ENCODE measurements at regions not wholly inside any gene's neighbourhood (a gene's known extent, or its start where the extent isn't known, plus 50 kb on each side); places are given as distances from the start of the nearest gene placed in this dataset.

DNA sequence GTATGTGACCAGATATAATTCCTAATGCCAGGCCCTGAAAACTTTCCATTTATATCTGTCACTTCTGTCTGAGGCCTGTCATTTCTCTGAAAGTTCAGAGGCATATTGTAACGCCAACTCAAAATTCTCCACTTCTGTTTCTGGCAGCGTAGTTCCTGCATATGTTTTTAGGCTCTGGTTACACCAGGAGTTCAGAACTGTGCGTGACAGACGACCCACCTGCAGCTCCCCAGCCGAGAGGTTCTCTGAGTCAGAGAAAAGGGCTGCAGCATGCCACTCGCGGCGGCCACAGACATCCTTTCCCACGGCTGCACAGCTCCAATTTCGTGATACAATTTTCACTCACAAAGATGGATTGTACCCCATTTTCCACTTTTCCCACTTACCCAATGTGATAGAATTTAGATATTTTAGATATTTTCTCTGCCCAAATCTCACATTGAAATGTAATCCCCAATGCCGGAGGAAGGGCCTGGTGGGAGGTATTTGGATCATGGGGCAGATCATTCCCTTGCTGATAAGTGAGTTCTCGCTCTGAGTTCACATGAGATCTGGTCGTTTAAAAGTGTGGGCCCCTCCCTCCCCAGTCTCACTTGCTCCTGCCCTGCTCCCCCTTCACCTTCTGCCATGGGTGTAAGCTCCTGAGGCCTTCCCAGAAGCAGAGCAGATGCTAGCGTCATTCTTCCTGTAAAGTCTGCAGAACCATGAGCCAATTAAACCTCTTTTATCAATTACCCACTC, 308.1 kb downstream of the LIG4 start:
- H3K9me3 ChIP-seq (ENCODE audit: low read length), result no peaks in the 10 kb centered on the region
- no peaks in the 10 kb centered on the region for H3F3A ChIP-seq (ENCODE audit: insufficient read depth, low read length, poor library complexity, severe bottlenecking)
- no peak overlapping the region for H3K9ac ChIP-seq (ENCODE audit: low read length)
- no peak overlapping the region for H3K4me2 ChIP-seq (ENCODE audit: low read length)
- H3K79me2 ChIP-seq (replicated peaks; ENCODE audit: insufficient read depth, low read length), result no peaks in the 10 kb centered on the region
- TF ChIP-seq, protein P1, sequence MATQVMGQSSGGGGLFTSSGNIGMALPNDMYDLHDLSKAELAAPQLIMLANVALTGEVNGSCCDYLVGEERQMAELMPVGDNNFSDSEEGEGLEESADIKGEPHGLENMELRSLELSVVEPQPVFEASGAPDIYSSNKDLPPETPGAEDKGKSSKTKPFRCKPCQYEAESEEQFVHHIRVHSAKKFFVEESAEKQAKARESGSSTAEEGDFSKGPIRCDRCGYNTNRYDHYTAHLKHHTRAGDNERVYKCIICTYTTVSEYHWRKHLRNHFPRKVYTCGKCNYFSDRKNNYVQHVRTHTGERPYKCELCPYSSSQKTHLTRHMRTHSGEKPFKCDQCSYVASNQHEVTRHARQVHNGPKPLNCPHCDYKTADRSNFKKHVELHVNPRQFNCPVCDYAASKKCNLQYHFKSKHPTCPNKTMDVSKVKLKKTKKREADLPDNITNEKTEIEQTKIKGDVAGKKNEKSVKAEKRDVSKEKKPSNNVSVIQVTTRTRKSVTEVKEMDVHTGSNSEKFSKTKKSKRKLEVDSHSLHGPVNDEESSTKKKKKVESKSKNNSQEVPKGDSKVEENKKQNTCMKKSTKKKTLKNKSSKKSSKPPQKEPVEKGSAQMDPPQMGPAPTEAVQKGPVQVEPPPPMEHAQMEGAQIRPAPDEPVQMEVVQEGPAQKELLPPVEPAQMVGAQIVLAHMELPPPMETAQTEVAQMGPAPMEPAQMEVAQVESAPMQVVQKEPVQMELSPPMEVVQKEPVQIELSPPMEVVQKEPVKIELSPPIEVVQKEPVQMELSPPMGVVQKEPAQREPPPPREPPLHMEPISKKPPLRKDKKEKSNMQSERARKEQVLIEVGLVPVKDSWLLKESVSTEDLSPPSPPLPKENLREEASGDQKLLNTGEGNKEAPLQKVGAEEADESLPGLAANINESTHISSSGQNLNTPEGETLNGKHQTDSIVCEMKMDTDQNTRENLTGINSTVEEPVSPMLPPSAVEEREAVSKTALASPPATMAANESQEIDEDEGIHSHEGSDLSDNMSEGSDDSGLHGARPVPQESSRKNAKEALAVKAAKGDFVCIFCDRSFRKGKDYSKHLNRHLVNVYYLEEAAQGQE (IDR thresholded peaks at IDR 0.05; ENCODE audit: borderline replicate concordance), result no peak
- TF ChIP-seq MXI1 (conservative IDR thresholded peaks at IDR 0.05; ENCODE audit: poor library complexity, severe bottlenecking) (no peak), CTCF (IDR thresholded peaks at IDR 0.05; ENCODE audit: poor library complexity, severe bottlenecking) (no peak), RAD21 (conservative IDR thresholded peaks at IDR 0.05) (no peak), SMC3 (conservative IDR thresholded peaks at IDR 0.05; ENCODE audit: poor library complexity) (no peak), POLR2AphosphoS5 (IDR thresholded peaks at IDR 0.05) (no peak), EZH2 (IDR thresholded peaks at IDR 0.05; ENCODE audit: borderline replicate concordance, insufficient read depth, low read length, poor library complexity, severe bottlenecking) (no peak), EP300 (conservative IDR thresholded peaks at IDR 0.05; ENCODE audit: poor library complexity, severe bottlenecking) (no peak), TAF1 (IDR thresholded peaks at IDR 0.05; ENCODE audit: low read depth) (no peak)
- no peak overlapping the region for H3K27ac ChIP-seq (ENCODE audit: low read length)
- H3K9me2 ChIP-seq (ENCODE audit: insufficient read depth, low read length), result no peaks in the 10 kb centered on the region
- H4K20me1 ChIP-seq (ENCODE audit: insufficient read depth), result no peaks in the 10 kb centered on the region
- H3K4me3 ChIP-seq (ENCODE audit: low read length), result no peak overlapping the region
- H2AFZ ChIP-seq (ENCODE audit: low read depth, low read length), result no peak overlapping the region
- no peaks in the 10 kb centered on the region for H3K36me3 ChIP-seq (ENCODE audit: insufficient read depth, low read length)
- no peaks in the 10 kb centered on the region for H3K27me3 ChIP-seq (ENCODE audit: insufficient read depth, low read depth, low read length)

DNA sequence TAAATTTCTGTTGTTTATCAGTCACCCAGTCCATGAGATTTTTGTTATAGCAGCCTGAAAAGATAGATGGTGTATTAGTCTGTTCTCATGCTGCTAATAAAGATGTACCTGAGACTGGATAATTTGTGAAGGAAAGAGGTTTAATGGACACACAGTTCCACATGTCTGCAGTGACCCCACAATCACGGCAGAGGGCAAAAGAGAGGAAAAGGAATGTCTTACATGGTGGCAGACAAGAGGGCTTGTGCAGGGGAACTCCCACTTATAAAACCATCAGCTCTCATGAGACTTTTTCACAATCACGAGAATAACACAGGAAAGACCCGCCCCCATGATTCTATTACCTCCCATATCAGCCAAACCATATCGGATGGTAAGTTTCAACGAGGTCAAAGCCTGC, 309.2 kb downstream of the LIG4 start:
- Histone ChIP-seq H3K27ac (ENCODE audit: low read length) (no peak overlapping the region), H3K9ac (ENCODE audit: low read length) (no peak overlapping the region)

More for the DNA sequence above, 309.2 kb downstream of the LIG4 start:
- Histone ChIP-seq H3K27me3 (ENCODE audit: insufficient read depth, low read depth, low read length) (no peaks in the 10 kb centered on the region), H3K4me2 (ENCODE audit: low read length) (no peak overlapping the region), H4K20me1 (ENCODE audit: insufficient read depth) (no peaks in the 10 kb centered on the region), H3F3A (ENCODE audit: insufficient read depth, low read length, poor library complexity, severe bottlenecking) (no peaks in the 10 kb centered on the region), H3K36me3 (ENCODE audit: insufficient read depth, low read length) (no peaks in the 10 kb centered on the region), H3K9me2 (ENCODE audit: insufficient read depth, low read length) (no peaks in the 10 kb centered on the region), H3K4me3 (ENCODE audit: low read length) (no peak overlapping the region), H3K79me2 (replicated peaks; ENCODE audit: insufficient read depth, low read length) (no peaks in the 10 kb centered on the region), H3K9me3 (ENCODE audit: low read length) (no peaks in the 10 kb centered on the region), H2AFZ (ENCODE audit: low read depth, low read length) (no peak overlapping the region)
- no peak for TF ChIP-seq RAD21 (conservative IDR thresholded peaks at IDR 0.05)
- no peak for TF ChIP-seq EZH2 (IDR thresholded peaks at IDR 0.05; ENCODE audit: borderline replicate concordance, insufficient read depth, low read length, poor library complexity, severe bottlenecking)
- TF ChIP-seq, protein P1 (IDR thresholded peaks at IDR 0.05; ENCODE audit: borderline replicate concordance), result no peak
- no peak for TF ChIP-seq POLR2AphosphoS5 (IDR thresholded peaks at IDR 0.05)
- TF ChIP-seq EP300 (conservative IDR thresholded peaks at IDR 0.05; ENCODE audit: poor library complexity, severe bottlenecking), result no peak
- TF ChIP-seq MXI1 (conservative IDR thresholded peaks at IDR 0.05; ENCODE audit: poor library complexity, severe bottlenecking), result no peak
- TF ChIP-seq SMC3 (conservative IDR thresholded peaks at IDR 0.05; ENCODE audit: poor library complexity), result no peak
- TF ChIP-seq CTCF (IDR thresholded peaks at IDR 0.05; ENCODE audit: poor library complexity, severe bottlenecking), result no peak
- no peak for TF ChIP-seq TAF1 (IDR thresholded peaks at IDR 0.05; ENCODE audit: low read depth)

All from neural cell (in vitro differentiated cells).